Gastroesophageal sphincter (tissue), 3 donors: ENCODE measurements at regions not wholly inside any gene's neighbourhood (a gene's known extent, or its start where the extent isn't known, plus 50 kb on each side); places are given as distances from the start of the nearest gene placed in this dataset.

Experiments
- CTCF ChIP-seq, 4 experiments: fragments of 200-600 bp in 2 of 4; fragments of 450-650 bp in 2 of 4; sonication (generic) in 1 of 4; IDR thresholded peaks; one replicate each; pipeline ENCODE4 v1.5.1; 2017 to 2019; ENCODE audit warnings: antibody characterized with exemption in 4 of 4, mild to moderate bottlenecking in 2 of 4, moderate library complexity in 2 of 4
- EP300 ChIP-seq: sonication (generic); formaldehyde crosslinking; IDR thresholded peaks from one replicate; pipeline ENCODE4 v1.6.1; 2017; ENCODE audit warnings: antibody characterized with exemption, mild to moderate bottlenecking

- no peak for TF ChIP-seq CTCF (IDR thresholded peaks at IDR 0.05)
- no peak for TF ChIP-seq EP300
Measured at GRCh38 chr12:124071075-124071443, 98.0 kb downstream of the ZNF664 start.
